ENCODE measurements at regions not wholly inside any gene's neighbourhood (a gene's known extent, or its start where the extent isn't known, plus 50 kb on each side); places are given as distances from the start of the nearest gene placed in this dataset.

DNA sequence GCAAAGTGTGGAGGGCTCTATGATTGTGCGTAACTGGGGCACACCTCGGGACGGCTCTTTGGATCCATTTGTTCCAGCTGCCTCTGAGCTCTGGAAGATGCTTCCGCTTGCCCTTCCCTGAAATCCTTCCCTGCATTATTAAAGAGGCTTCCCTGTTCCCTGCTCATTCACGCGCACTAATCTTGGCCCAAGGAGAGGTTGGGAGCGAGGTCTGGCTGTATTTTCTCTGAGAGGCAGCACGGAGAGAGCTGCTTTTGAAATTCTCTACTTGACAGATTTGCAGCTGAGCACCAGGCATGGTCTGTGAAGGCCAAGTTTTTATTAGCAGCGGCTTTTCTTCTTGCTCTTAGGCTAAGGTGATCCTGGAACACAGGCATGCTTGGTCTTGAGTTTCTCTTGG lies 94.8 kb upstream of the NTM start:
- POLR2A ChIA-PET, result no interaction called here
- intact Hi-C loops (cut with micrococcal nuclease; ENCODE audit: unreplicated experiment), result no loop called here
- in situ Hi-C loops (cut with MboI), result no loop called here
- Histone ChIP-seq H3K9me3 (replicated peaks; ENCODE audit: control insufficient read depth, insufficient read depth, low read length) (no peaks in the 10 kb centered on the region; the same call in 2 of the 3 replicates), H3K4me1 (ENCODE audit: control insufficient read depth, insufficient read depth, low read length) (no peaks in the 10 kb centered on the region), H2AFZ (ENCODE audit: control insufficient read depth, low read depth, low read length) (no peak overlapping the region), H3K27me3 (replicated peaks in 1 of 2; ENCODE audit: control insufficient read depth in 2 of 2, insufficient read depth in 2 of 2, low read length in 1 of 2) (no peaks in the 10 kb centered on the region), H4K20me1 (ENCODE audit: control insufficient read depth, insufficient read depth) (no peaks in the 10 kb centered on the region), H3K4me2 (ENCODE audit: control insufficient read depth, insufficient read depth) (no peak overlapping the region), H3K27ac (ENCODE audit: control insufficient read depth, insufficient read depth) (no peak overlapping the region), H3K9ac (ENCODE audit: control insufficient read depth, insufficient read depth, low read length) (no peak overlapping the region), H3K36me3 (ENCODE audit: control insufficient read depth in 2 of 2, insufficient read depth in 2 of 2, low read length in 1 of 2) (no peaks in the 10 kb centered on the region), H3K79me2 (ENCODE audit: control insufficient read depth, insufficient read depth, low read length) (no peaks in the 10 kb centered on the region), H3K4me3 (no peak overlapping the region)
- SMC1A ChIA-PET (ENCODE audit: uncharacterized antibody, unreplicated experiment), result no interaction called here
- RAD21 ChIA-PET (ENCODE audit: unreplicated experiment), result no interaction called here
- TF ChIP-seq SMAD5 (IDR thresholded peaks at IDR 0.05; ENCODE audit: low read depth) (no peak), HCFC1 (IDR thresholded peaks at IDR 0.05; ENCODE audit: low read length) (no peak)
- TF ChIP-seq, protein P1, sequence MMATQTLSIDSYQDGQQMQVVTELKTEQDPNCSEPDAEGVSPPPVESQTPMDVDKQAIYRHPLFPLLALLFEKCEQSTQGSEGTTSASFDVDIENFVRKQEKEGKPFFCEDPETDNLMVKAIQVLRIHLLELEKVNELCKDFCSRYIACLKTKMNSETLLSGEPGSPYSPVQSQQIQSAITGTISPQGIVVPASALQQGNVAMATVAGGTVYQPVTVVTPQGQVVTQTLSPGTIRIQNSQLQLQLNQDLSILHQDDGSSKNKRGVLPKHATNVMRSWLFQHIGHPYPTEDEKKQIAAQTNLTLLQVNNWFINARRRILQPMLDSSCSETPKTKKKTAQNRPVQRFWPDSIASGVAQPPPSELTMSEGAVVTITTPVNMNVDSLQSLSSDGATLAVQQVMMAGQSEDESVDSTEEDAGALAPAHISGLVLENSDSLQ (IDR thresholded peaks at IDR 0.05), result no peak
- WGBS (ENCODE audit: insufficient coverage, insufficient replicate concordance, low lambda C conversion rate, missing lambda C conversion rate), result 47% methylated on average over 9 of the region's 9 CpGs
- FAIRE-seq (no peak), ATAC-seq (no peak), DNase-seq (ENCODE audit: low read depth, low spot score) (no peak)
- CTCF ChIA-PET, result no interaction called here
- BruUV-seq (replicated peaks), result no TSS peak

DNA sequence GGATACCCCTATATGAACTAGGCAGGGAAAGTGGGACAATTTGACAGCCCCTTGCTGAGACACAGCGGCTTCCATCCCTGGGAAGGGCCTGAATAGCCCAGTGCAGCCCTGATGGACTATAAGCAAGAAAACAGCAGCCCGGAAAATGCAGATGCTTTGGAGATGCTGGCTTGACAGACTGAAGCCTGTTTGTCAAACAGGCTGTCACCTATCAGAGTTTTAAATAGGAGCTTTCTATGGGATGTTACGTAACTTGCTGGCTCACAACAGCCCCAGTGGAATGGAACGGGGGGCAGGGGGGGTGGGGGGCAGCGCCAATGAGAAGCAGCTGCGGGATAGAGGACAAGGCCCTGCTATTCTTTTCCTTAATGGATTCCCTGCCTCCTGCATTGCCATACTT lies 91.9 kb upstream of the NTM start:
- H3K27ac ChIP-seq (ENCODE audit: control insufficient read depth, insufficient read depth), result no peak overlapping the region
- ChIA-PET SMC1A (ENCODE audit: uncharacterized antibody, unreplicated experiment) (no interaction called here), CTCF (no interaction called here), POLR2A (no interaction called here), RAD21 (ENCODE audit: unreplicated experiment) (no interaction called here)
- no peaks in the 10 kb centered on the region for H3K27me3 ChIP-seq (replicated peaks in 1 of 2; ENCODE audit: control insufficient read depth in 2 of 2, insufficient read depth in 2 of 2, low read length in 1 of 2)
- no peak for DNase-seq (ENCODE audit: low read depth, low spot score)
- no peak for TF ChIP-seq BHLHE40 (IDR thresholded peaks at IDR 0.05; ENCODE audit: borderline replicate concordance in 1 of 2, low read depth in 2 of 2, low read length in 1 of 2)
- ATAC-seq, result no peak
- no peaks in the 10 kb centered on the region for H3K9me3 ChIP-seq (replicated peaks; ENCODE audit: control insufficient read depth, insufficient read depth, low read length)
- BruUV-seq (replicated peaks), result no TSS peak
- WGBS (ENCODE audit: insufficient coverage, insufficient replicate concordance, low lambda C conversion rate, missing lambda C conversion rate), result 26% methylated on average over 6 of the region's 6 CpGs
- no peak for FAIRE-seq
- H4K20me1 ChIP-seq (ENCODE audit: control insufficient read depth, insufficient read depth), result no peaks in the 10 kb centered on the region
- intact Hi-C loops (cut with micrococcal nuclease; ENCODE audit: unreplicated experiment) (no loop called here), in situ Hi-C loops (cut with MboI) (no loop called here)
- H3K4me3 ChIP-seq, result no peak overlapping the region
- no peak overlapping the region for H3K4me2 ChIP-seq (ENCODE audit: control insufficient read depth, insufficient read depth)
- H2AFZ ChIP-seq (ENCODE audit: control insufficient read depth, low read depth, low read length), result no peak overlapping the region
- H3K79me2 ChIP-seq (ENCODE audit: control insufficient read depth, insufficient read depth, low read length), result no peaks in the 10 kb centered on the region
- no peaks in the 10 kb centered on the region for H3K4me1 ChIP-seq (ENCODE audit: control insufficient read depth, insufficient read depth, low read length)
- H3K36me3 ChIP-seq (ENCODE audit: control insufficient read depth in 2 of 2, insufficient read depth in 2 of 2, low read length in 1 of 2), result no peaks in the 10 kb centered on the region
- no peak overlapping the region for H3K9ac ChIP-seq (ENCODE audit: control insufficient read depth, insufficient read depth, low read length)

Data from GM12878 (cell line).